ENCODE measurements at regions not wholly inside any gene's neighbourhood (a gene's known extent, or its start where the extent isn't known, plus 50 kb on each side); places are given as distances from the start of the nearest gene placed in this dataset.

- TF ChIP-seq CTCF (IDR thresholded peaks at IDR 0.05) (no peak), POLR2AphosphoS5 (IDR thresholded peaks at IDR 0.05) (no peak)
Measured at GRCh38 chr1:29709704-29710280, 473.5 kb downstream of the PTPRU start.

All from upper lobe of left lung (tissue), 4 donors.